IMR-90 (cell line): ENCODE measurements at regions not wholly inside any gene's neighbourhood (a gene's known extent, or its start where the extent isn't known, plus 50 kb on each side); places are given as distances from the start of the nearest gene placed in this dataset.

Experiments used
- ATAC-seq: fragments of 200-7000 bp; cut with Tn5 transposase; 2 replicates; pipeline ENCODE4 v1.9.1; 2020; ENCODE audit warnings: low read depth, mild to moderate bottlenecking, moderate library complexity
- BruUV-seq: library from RNA; stranded (reverse); fragments of 400-500 nt; replicated peaks from 2 replicates; lab custom pipeline; 2021; lab: Mats Ljungman, UMichigan
- CTCF ChIA-PET: fragments of 300-600 bp; formaldehyde crosslinking; extraction: SDS; loops from one replicate; lab custom pipeline; 2021; ENCODE audit warnings: antibody characterized with exemption; lab: Yijun Ruan, JAX
- POLR2A ChIA-PET: fragments of 300-600 bp; sonication (Branson Sonifier 250); formaldehyde crosslinking; loops from one replicate; lab custom pipeline; 2022; ENCODE audit warnings: antibody characterized with exemption; ENCODE audit not compliant: unreplicated experiment; lab: Charles Lee
- DNase-seq: peaks from one replicate; pipeline ENCODE4 v3.0.0; 2013
- H2AFZ ChIP-seq: replicated peaks from 2 replicates; pipeline ENCODE3; 2013; ENCODE audit warnings: low read length, mild to moderate bottlenecking; ENCODE audit not compliant: poor library complexity
- H2AK5ac ChIP-seq: 2 replicates; pipeline ENCODE4 v1.6.1; 2013; ENCODE audit warnings: low read depth, low read length, inconsistent platforms
- H2AK9ac ChIP-seq: replicated peaks from 2 replicates; pipeline ENCODE3; 2013; ENCODE audit warnings: mild to moderate bottlenecking, low read depth, low read length, moderate library complexity; ENCODE audit not compliant: poor library complexity
- H2BK120ac ChIP-seq: 2 replicates; pipeline ENCODE4 v1.6.1; 2013; ENCODE audit warnings: low read depth, low read length, inconsistent platforms
- H2BK15ac ChIP-seq: 3 replicates; pipeline ENCODE4 v1.6.1; 2013; ENCODE audit warnings: low read depth, low read length, inconsistent platforms
- H2BK20ac ChIP-seq: 2 replicates; pipeline ENCODE4 v1.6.1; 2013; ENCODE audit warnings: low read depth, mild to moderate bottlenecking, inconsistent platforms, low read length, moderate library complexity
- H2BK5ac ChIP-seq: 2 replicates; pipeline ENCODE4 v1.6.1; 2013; ENCODE audit warnings: mild to moderate bottlenecking, low read depth, low read length, inconsistent platforms; ENCODE audit not compliant: poor library complexity, severe bottlenecking
- H3K14ac ChIP-seq: replicated peaks from 2 replicates; pipeline ENCODE4 v1.6.1; 2013; ENCODE audit warnings: low read depth, low read length, inconsistent platforms
- H3K18ac ChIP-seq: 2 replicates; pipeline ENCODE4 v1.6.1; 2013; ENCODE audit warnings: low read depth, low read length, control low read depth
- H3K23ac ChIP-seq: 2 replicates; pipeline ENCODE4 v1.6.1; 2013; ENCODE audit warnings: low read depth, low read length, inconsistent platforms
- H3K27ac ChIP-seq: 2 replicates; pipeline ENCODE4 v1.5.1; 2013; ENCODE audit warnings: mild to moderate bottlenecking, control low read depth, low read length; ENCODE audit not compliant: insufficient read depth
- H3K27me3 ChIP-seq: 2 replicates; pipeline ENCODE4 v1.6.1; 2013; ENCODE audit warnings: low read length; ENCODE audit not compliant: control insufficient read depth, insufficient read depth
- H3K36me3 ChIP-seq: 2 replicates; pipeline ENCODE4 v1.6.1; 2013; ENCODE audit warnings: low read length, mixed read lengths; ENCODE audit not compliant: control insufficient read depth, insufficient read depth
- H3K4ac ChIP-seq: 2 replicates; pipeline ENCODE4 v1.6.1; 2013; ENCODE audit warnings: low read depth, low read length, inconsistent platforms
- H3K4me1 ChIP-seq: 2 replicates; pipeline ENCODE4 v1.6.1; 2013; ENCODE audit warnings: low read length, mixed read lengths; ENCODE audit not compliant: control insufficient read depth, insufficient read depth
- H3K4me2 ChIP-seq: 2 replicates; pipeline ENCODE4 v1.6.1; 2013; ENCODE audit warnings: low read depth, mild to moderate bottlenecking, control low read depth, low read length, moderate library complexity
- H3K4me3 ChIP-seq: 2 replicates; pipeline ENCODE4 v1.5.1; 2013; ENCODE audit warnings: low read depth, mild to moderate bottlenecking, control low read depth, low read length, moderate library complexity; ENCODE audit not compliant: insufficient read depth
- H3K56ac ChIP-seq: 2 replicates; pipeline ENCODE4 v1.6.1; 2013; ENCODE audit warnings: low read length, inconsistent platforms; ENCODE audit not compliant: insufficient read depth; ENCODE audit errors: extremely low read depth
- H3K79me1 ChIP-seq, 2 experiments: 2 replicates each; pipeline ENCODE4 v1.6.1; 2013; ENCODE audit warnings: low read length in 2 of 2, inconsistent platforms in 1 of 2, low read depth in 1 of 2
- H3K9ac ChIP-seq: 2 replicates; pipeline ENCODE4 v1.6.1; 2013; ENCODE audit warnings: low read depth, low read length, control low read depth
- H3K9me1 ChIP-seq: 2 replicates; pipeline ENCODE4 v1.6.1; 2013; ENCODE audit warnings: low read length, inconsistent platforms; ENCODE audit not compliant: insufficient read depth
- H3K9me3 ChIP-seq: 2 replicates; pipeline ENCODE4 v1.6.1; 2013; ENCODE audit warnings: low read length; ENCODE audit not compliant: control insufficient read depth, insufficient read depth
- H4K20me1 ChIP-seq: 2 replicates; pipeline ENCODE4 v1.6.1; 2013; ENCODE audit warnings: low read length, inconsistent platforms; ENCODE audit not compliant: insufficient read depth
- H4K5ac ChIP-seq: 2 replicates; pipeline ENCODE4 v1.6.1; 2013; ENCODE audit warnings: mild to moderate bottlenecking, low read depth, low read length, control low read depth
- H4K8ac ChIP-seq, 2 experiments: 2 replicates each; pipeline ENCODE4 v1.6.1; 2013; ENCODE audit warnings: low read depth in 2 of 2, low read length in 2 of 2, control low read depth in 1 of 2, inconsistent platforms in 1 of 2
- H4K91ac ChIP-seq: 2 replicates; pipeline ENCODE4 v1.6.1; 2013; ENCODE audit warnings: low read depth, low read length, inconsistent platforms; ENCODE audit not compliant: insufficient read depth
- BHLHE40 ChIP-seq: fragments of 150-350 bp; IDR thresholded peaks from 2 replicates; pipeline ENCODE4 v1.6.1; 2016; ENCODE audit warnings: mild to moderate bottlenecking, low read depth, low read length
- CEBPB ChIP-seq: IDR thresholded peaks from 2 replicates; pipeline ENCODE4 v1.6.1; 2012; ENCODE audit warnings: low read depth, low read length, improper control_type of control experiment
- CTCF ChIP-seq: conservative IDR thresholded peaks from 2 replicates; pipeline ENCODE4 v1.5.1; 2012; ENCODE audit warnings: mild to moderate bottlenecking, low read depth, low read length, improper control_type of control experiment
- ELK1 ChIP-seq: fragments of 150-350 bp; IDR thresholded peaks from 2 replicates; pipeline ENCODE4 v1.6.1; 2016; ENCODE audit warnings: low read depth, mild to moderate bottlenecking, low read length, moderate library complexity, borderline replicate concordance
- FOS ChIP-seq: fragments of 150-350 bp; IDR thresholded peaks from 2 replicates; pipeline ENCODE4 v1.6.1; 2016; ENCODE audit warnings: low read depth, low read length
- MXI1 ChIP-seq: IDR thresholded peaks from 2 replicates; pipeline ENCODE4 v1.6.1; 2012; ENCODE audit warnings: low read depth, mild to moderate bottlenecking, low read length, moderate library complexity, borderline replicate concordance
- NFE2L2 ChIP-seq: fragments of 150-350 bp; IDR thresholded peaks from 2 replicates; pipeline ENCODE4 v1.6.1; 2016; ENCODE audit warnings: low read depth, mild to moderate bottlenecking, low read length
- RCOR1 ChIP-seq: IDR thresholded peaks from 2 replicates; pipeline ENCODE4 v1.6.1; 2012; ENCODE audit warnings: mild to moderate bottlenecking, low read length, improper control_type of control experiment; ENCODE audit not compliant: insufficient replicate concordance
- RFX5 ChIP-seq: IDR thresholded peaks from 2 replicates; pipeline ENCODE4 v1.8.0; 2012; ENCODE audit warnings: low read depth, mild to moderate bottlenecking, low read length, moderate library complexity
- WGBS, 2 experiments: methylation state at CpG; one replicate each; pipeline versions ENCODE4 v1.1.5 to v1.1.7; 2013; ENCODE audit warnings: missing lambda C conversion rate in 2 of 2; ENCODE audit not compliant: insufficient read length in 1 of 2; ENCODE audit errors: extremely low coverage in 2 of 2; 5-methylcytosine and 5-hydroxymethylcytosine counted together
- dilution Hi-C: fragments of 300-500 bp; cut with HindIII; formaldehyde crosslinking; loops from one replicate; pipeline ENCODE4 v1.14.3; 2018; ENCODE audit warnings: low sequenced_read_pairs; ENCODE audit not compliant: unreplicated experiment
- in situ Hi-C: fragments of 300-500 bp; cut with MboI; formaldehyde crosslinking; loops from 3 replicates; pipeline ENCODE4 v1.14.3; 2019; ENCODE audit warnings: low sequenced_read_pairs, inconsistent platforms, mixed read lengths
- intact Hi-C: fragments of 100-400 bp; cut with micrococcal nuclease; formaldehyde crosslinking; loops from 2 replicates; pipeline ENCODE4 v1.10.0; 2022

- Histone ChIP-seq H3K36me3 (no peaks in the 10 kb centered on the region), H3K4ac (no peak overlapping the region), H2BK20ac (no peak overlapping the region), H2AFZ (no peak overlapping the region), H3K27ac (no peak overlapping the region), H3K4me3 (no peak overlapping the region), H3K14ac (no peak overlapping the region), H3K56ac (no peak overlapping the region), H2AK9ac (no peak overlapping the region), H3K9me3 (no peaks in the 10 kb centered on the region), H3K4me2 (no peak overlapping the region), H3K18ac (no peak overlapping the region), H3K9me1 (no peaks in the 10 kb centered on the region), H3K9ac (no peak overlapping the region), H3K79me1 (no peaks in the 10 kb centered on the region), H2BK15ac (no peak overlapping the region), H2BK5ac (no peak overlapping the region), H3K23ac (no peak overlapping the region), H4K5ac (no peak overlapping the region), H4K20me1 (no peaks in the 10 kb centered on the region), H4K91ac (no peak overlapping the region), H2BK120ac (no peak overlapping the region), H2AK5ac (no peak overlapping the region), H3K4me1 (no peaks in the 10 kb centered on the region; the same call in 1 of the 2 replicates), H4K8ac (no peak overlapping the region), H3K27me3 (peaks cover 9% of the 10 kb centered on the region; the same call in 1 of the 2 replicates)
- in situ Hi-C loops, result no loop called here
- intact Hi-C loops, result no loop called here
- dilution Hi-C loops, result no loop called here
- DNase-seq (no peak), ATAC-seq (no peak)
- ChIA-PET POLR2A (no interaction called here), CTCF (no interaction called here)
- WGBS, 2 experiments, result 100% methylated on average over 1 of the region's 5 CpGs; no CpG with 5 or more reads in 1 of the 2 experiments
- no peak for TF ChIP-seq CTCF
- no peak for TF ChIP-seq CEBPB
- no peak for TF ChIP-seq BHLHE40
- no peak for TF ChIP-seq NFE2L2
- TF ChIP-seq ELK1, result no peak
- TF ChIP-seq FOS, result no peak
- no peak for TF ChIP-seq RCOR1
- TF ChIP-seq RFX5, result no peak
- TF ChIP-seq MXI1, result no peak
- BruUV-seq, result no TSS peak
These were observed 183.5 kb upstream of the PCSK2 start for GRCh38 chr20:17043323-17043722.
